Cerebellar nuclear complex (tissue), 1 donor: ENCODE measurements at regions not wholly inside any gene's neighbourhood (a gene's known extent, or its start where the extent isn't known, plus 50 kb on each side); places are given as distances from the start of the nearest gene placed in this dataset.

ENCODE experiments used
- DNase-seq, 2 experiments: peaks; one replicate each; lab custom pipeline; 2025; lab: John Stamatoyannopoulos, UW

GRCh38 chr6:105966481-105966880 lies 119.7 kb upstream of the PRDM1 start:
- DNase-seq, result no peak

GRCh38 chr6:105964979-105965760 lies 121.0 kb upstream of the PRDM1 start:
- no peak for DNase-seq

GRCh38 chr6:105954148-105954547 lies 132.0 kb upstream of the PRDM1 start:
- no peak for DNase-seq

- DNase-seq, result no peak
These were observed 133.1 kb upstream of the PRDM1 start for GRCh38 chr6:105952772-105953690.

- no peak for DNase-seq
These were observed 133.8 kb upstream of the PRDM1 start for GRCh38 chr6:105952326-105952725.

- DNase-seq, result no peak
These were observed 134.8 kb upstream of the PRDM1 start for GRCh38 chr6:105951322-105951721.

- DNase-seq, result no peak
These were observed 136.3 kb upstream of the PRDM1 start for GRCh38 chr6:105949869-105950268.

GRCh38 chr6:105943514-105943913 lies 142.6 kb upstream of the PRDM1 start:
- DNase-seq, result no peak

- DNase-seq, result no peak
These were observed 144.3 kb upstream of the PRDM1 start for GRCh38 chr6:105941621-105942412.

GRCh38 chr6:105940990-105941389 lies 145.1 kb upstream of the PRDM1 start:
- no peak for DNase-seq

- no peak for DNase-seq
These were observed 149.2 kb upstream of the PRDM1 start for GRCh38 chr6:105936972-105937371.

GRCh38 chr6:105935416-105935815 lies 150.7 kb upstream of the PRDM1 start:
- DNase-seq, result no peak

GRCh38 chr6:105934708-105935107 lies 151.4 kb upstream of the PRDM1 start:
- no peak for DNase-seq

- DNase-seq, result no peak
These were observed 153.7 kb upstream of the PRDM1 start for GRCh38 chr6:105932440-105932839.

- DNase-seq, result peak; percentile 74 to 86
These were observed 156.5 kb upstream of the PRDM1 start for GRCh38 chr6:105929626-105930025.

GRCh38 chr6:105926318-105926717 lies 159.8 kb upstream of the PRDM1 start:
- DNase-seq, result no peak

GRCh38 chr6:105925706-105926105 lies 160.4 kb upstream of the PRDM1 start:
- DNase-seq, result no peak

GRCh38 chr6:105921781-105922180 lies 164.4 kb upstream of the PRDM1 start:
- no peak for DNase-seq

- DNase-seq, result no peak
These were observed 166.1 kb upstream of the PRDM1 start for GRCh38 chr6:105920071-105920470.

- DNase-seq, result no peak
These were observed 169.0 kb upstream of the PRDM1 start for GRCh38 chr6:105917038-105917695.

- no peak for DNase-seq
These were observed 175.0 kb upstream of the PRDM1 start for GRCh38 chr6:105911106-105911629.
